Fibroblast of skin of left quadriceps (primary cell): ENCODE measurements at regions not wholly inside any gene's neighbourhood (a gene's known extent, or its start where the extent isn't known, plus 50 kb on each side); places are given as distances from the start of the nearest gene placed in this dataset.

ENCODE experiments used
- DNase-seq, 2 experiments: peaks; one replicate each; pipeline ENCODE4 v3.0.0-alpha.2; 2013; ENCODE audit warnings: low read depth in 2 of 2

- no peak for DNase-seq
Observed at GRCh38 chr22:26732284-26732683, 74.9 kb downstream of the MIAT start.

- no peak for DNase-seq
Observed at GRCh38 chr22:26734339-26735018, 77.1 kb downstream of the MIAT start.

GRCh38 chr22:26735019-26735409, 77.6 kb downstream of the MIAT start:
- DNase-seq: no peak

- no peak for DNase-seq
Observed at GRCh38 chr22:26737262-26737661, 79.9 kb downstream of the MIAT start.

GRCh38 chr22:26740253-26740652, 82.9 kb downstream of the MIAT start:
- no peak for DNase-seq

GRCh38 chr22:26743149-26743548, 85.8 kb downstream of the MIAT start:
- DNase-seq: no peak

- DNase-seq: no peak
Observed at GRCh38 chr22:26744892-26745808, 87.8 kb downstream of the MIAT start.

- no peak for DNase-seq
Observed at GRCh38 chr22:26746311-26746710, 88.9 kb downstream of the MIAT start.

GRCh38 chr22:26748845-26749244, 91.5 kb downstream of the MIAT start:
- DNase-seq: no peak

GRCh38 chr22:26751217-26751616, 93.8 kb downstream of the MIAT start:
- no peak for DNase-seq

- DNase-seq: no peak
Observed at GRCh38 chr22:26753125-26753862, 95.9 kb downstream of the MIAT start.

GRCh38 chr22:26756675-26757293, 99.4 kb downstream of the MIAT start:
- DNase-seq: peak; percentile 37 to 42

GRCh38 chr22:26757496-26757895, 100.1 kb downstream of the MIAT start:
- DNase-seq: no peak

GRCh38 chr22:26762503-26763472, 105.4 kb downstream of the MIAT start:
- DNase-seq: no peak

GRCh38 chr22:26763633-26764361, 106.4 kb downstream of the MIAT start:
- DNase-seq: peak in 1 of 2 experiments; percentile 34

- no peak for DNase-seq
Observed at GRCh38 chr22:26766510-26767350, 109.3 kb downstream of the MIAT start.

- no peak for DNase-seq
Observed at GRCh38 chr22:26767351-26768155, 110.2 kb downstream of the MIAT start.

GRCh38 chr22:26768156-26768515, 110.7 kb downstream of the MIAT start:
- DNase-seq: no peak
